Astrocyte (in vitro differentiated cells and primary cell): ENCODE measurements at regions not wholly inside any gene's neighbourhood (a gene's known extent, or its start where the extent isn't known, plus 50 kb on each side); places are given as distances from the start of the nearest gene placed in this dataset.

Source experiments
- DNase-seq: peaks from one replicate; pipeline ENCODE4 v3.0.0-alpha.2; 2010; ENCODE audit warnings: low read depth
- FAIRE-seq: peaks from 2 replicates; lab custom pipeline; 2011; peaks lifted over from hg19 to GRCh38; lab: Jason Lieb, UNC
- H2AFZ ChIP-seq: 2 replicates; pipeline ENCODE4 v1.6.0; 2012; ENCODE audit warnings: low read depth, low read length, inconsistent platforms
- H3K27ac ChIP-seq: 2 replicates; pipeline ENCODE4 v1.5.1; 2011; ENCODE audit warnings: low read depth, low read length, inconsistent platforms
- H3K27me3 ChIP-seq: 2 replicates; pipeline ENCODE4 v1.6.0; 2011; ENCODE audit warnings: low read length, inconsistent platforms; ENCODE audit not compliant: insufficient read depth
- H3K36me3 ChIP-seq: 2 replicates; pipeline ENCODE4 v1.5.1; 2011; ENCODE audit warnings: low read length, inconsistent platforms; ENCODE audit not compliant: insufficient read depth
- H3K4me1 ChIP-seq: 2 replicates; pipeline ENCODE4 v1.5.1; 2011; ENCODE audit warnings: low read length, inconsistent platforms; ENCODE audit not compliant: insufficient read depth
- H3K4me2 ChIP-seq: 2 replicates; pipeline ENCODE4 v1.6.0; 2012; ENCODE audit warnings: low read length, inconsistent platforms
- H3K4me3 ChIP-seq: 2 replicates; pipeline ENCODE4 v1.5.1; 2011; ENCODE audit warnings: low read depth, mild to moderate bottlenecking, low read length, inconsistent platforms; ENCODE audit not compliant: insufficient read depth
- H3K79me2 ChIP-seq: 2 replicates; pipeline ENCODE4 v1.6.0; 2012; ENCODE audit warnings: mild to moderate bottlenecking, low read length, inconsistent platforms; ENCODE audit not compliant: insufficient read depth
- H3K9ac ChIP-seq: 2 replicates; pipeline ENCODE4 v1.6.0; 2012; ENCODE audit warnings: mild to moderate bottlenecking, low read length, inconsistent platforms
- H3K9me3 ChIP-seq: 2 replicates; pipeline ENCODE4 v1.5.1; 2012; ENCODE audit warnings: low read depth, mild to moderate bottlenecking, low read length, inconsistent platforms; ENCODE audit not compliant: insufficient read depth
- H4K20me1 ChIP-seq: 2 replicates; pipeline ENCODE4 v1.6.0; 2012; ENCODE audit warnings: low read length, inconsistent platforms; ENCODE audit not compliant: insufficient read depth
- H3K27ac Mint-ChIP-seq: one replicate; pipeline ENCODE4 v1.8.0; 2021; ENCODE audit warnings: mild to moderate bottlenecking, mixed read lengths; ENCODE audit not compliant: unreplicated experiment
- H3K27me3 Mint-ChIP-seq: one replicate; pipeline ENCODE4 v1.8.0; 2021; ENCODE audit warnings: low read depth, mixed read lengths; ENCODE audit not compliant: unreplicated experiment
- H3K36me3 Mint-ChIP-seq: one replicate; pipeline ENCODE4 v1.8.0; 2021; ENCODE audit warnings: low read depth, mixed read lengths; ENCODE audit not compliant: unreplicated experiment
- H3K4me1 Mint-ChIP-seq: one replicate; pipeline ENCODE4 v1.8.0; 2021; ENCODE audit warnings: low read depth, mixed read lengths; ENCODE audit not compliant: unreplicated experiment
- H3K4me3 Mint-ChIP-seq: one replicate; pipeline ENCODE4 v1.8.0; 2021; ENCODE audit warnings: mild to moderate bottlenecking, moderate library complexity, mixed read lengths; ENCODE audit not compliant: unreplicated experiment
- H3K9me3 Mint-ChIP-seq: one replicate; pipeline ENCODE4 v1.8.0; 2021; ENCODE audit warnings: mild to moderate bottlenecking, mixed read lengths; ENCODE audit not compliant: unreplicated experiment
- EZH2 ChIP-seq: IDR thresholded peaks from 2 replicates; pipeline ENCODE4 v1.6.1; 2012; ENCODE audit warnings: mild to moderate bottlenecking, low read length, inconsistent platforms; ENCODE audit not compliant: insufficient read depth
- TF ChIP-seq, protein P1 (sequence below): IDR thresholded peaks from 2 replicates; pipeline ENCODE4 v1.5.1; 2011; ENCODE audit warnings: low read depth, mild to moderate bottlenecking, inconsistent platforms, low read length, moderate library complexity; ENCODE audit not compliant: insufficient read depth

DNA sequence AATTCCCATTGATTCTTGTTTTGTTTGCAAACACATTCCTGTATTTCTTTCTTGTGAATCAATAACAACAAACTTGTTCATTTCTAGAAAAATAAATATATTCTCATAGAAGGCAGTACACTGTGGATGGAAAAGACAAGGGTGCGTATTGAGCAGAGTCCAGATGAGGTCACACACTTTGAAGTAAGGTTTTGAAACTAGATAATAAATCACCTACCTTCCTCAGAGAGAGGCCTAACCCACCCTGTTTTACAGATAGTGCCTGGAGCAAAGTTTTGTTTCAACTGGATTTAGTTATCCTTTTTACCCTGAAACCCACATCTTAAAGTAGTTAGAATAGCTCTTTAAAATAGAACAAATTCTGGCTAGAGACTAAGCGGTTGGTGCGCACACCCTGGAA is 137.1 kb upstream of the PIEZO2 start:
- no peaks in the 10 kb centered on the region for H3K9me3 Mint-ChIP-seq
- H3K36me3 ChIP-seq: no peaks in the 10 kb centered on the region
- H4K20me1 ChIP-seq: no peaks in the 10 kb centered on the region
- no peaks in the 10 kb centered on the region for H3K4me1 Mint-ChIP-seq
- H3K4me3 ChIP-seq: no peak overlapping the region
- no peak overlapping the region for H3K27ac Mint-ChIP-seq
- H3K4me3 Mint-ChIP-seq: no peak overlapping the region
- peaks cover 5% of the 10 kb centered on the region for H3K27me3 Mint-ChIP-seq
- no peak for TF ChIP-seq EZH2
- TF ChIP-seq, protein P1, sequence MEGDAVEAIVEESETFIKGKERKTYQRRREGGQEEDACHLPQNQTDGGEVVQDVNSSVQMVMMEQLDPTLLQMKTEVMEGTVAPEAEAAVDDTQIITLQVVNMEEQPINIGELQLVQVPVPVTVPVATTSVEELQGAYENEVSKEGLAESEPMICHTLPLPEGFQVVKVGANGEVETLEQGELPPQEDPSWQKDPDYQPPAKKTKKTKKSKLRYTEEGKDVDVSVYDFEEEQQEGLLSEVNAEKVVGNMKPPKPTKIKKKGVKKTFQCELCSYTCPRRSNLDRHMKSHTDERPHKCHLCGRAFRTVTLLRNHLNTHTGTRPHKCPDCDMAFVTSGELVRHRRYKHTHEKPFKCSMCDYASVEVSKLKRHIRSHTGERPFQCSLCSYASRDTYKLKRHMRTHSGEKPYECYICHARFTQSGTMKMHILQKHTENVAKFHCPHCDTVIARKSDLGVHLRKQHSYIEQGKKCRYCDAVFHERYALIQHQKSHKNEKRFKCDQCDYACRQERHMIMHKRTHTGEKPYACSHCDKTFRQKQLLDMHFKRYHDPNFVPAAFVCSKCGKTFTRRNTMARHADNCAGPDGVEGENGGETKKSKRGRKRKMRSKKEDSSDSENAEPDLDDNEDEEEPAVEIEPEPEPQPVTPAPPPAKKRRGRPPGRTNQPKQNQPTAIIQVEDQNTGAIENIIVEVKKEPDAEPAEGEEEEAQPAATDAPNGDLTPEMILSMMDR: no peak
- no peaks in the 10 kb centered on the region for H3K79me2 ChIP-seq
- H3K27me3 ChIP-seq: no peaks in the 10 kb centered on the region
- H2AFZ ChIP-seq: no peak overlapping the region
- no peaks in the 10 kb centered on the region for H3K9me3 ChIP-seq
- H3K36me3 Mint-ChIP-seq: no peaks in the 10 kb centered on the region
- no peak for DNase-seq
- no peaks in the 10 kb centered on the region for H3K4me1 ChIP-seq
- no peak overlapping the region for H3K27ac ChIP-seq
- no peak overlapping the region for H3K4me2 ChIP-seq
- FAIRE-seq: no peak
- H3K9ac ChIP-seq: no peak overlapping the region

DNA sequence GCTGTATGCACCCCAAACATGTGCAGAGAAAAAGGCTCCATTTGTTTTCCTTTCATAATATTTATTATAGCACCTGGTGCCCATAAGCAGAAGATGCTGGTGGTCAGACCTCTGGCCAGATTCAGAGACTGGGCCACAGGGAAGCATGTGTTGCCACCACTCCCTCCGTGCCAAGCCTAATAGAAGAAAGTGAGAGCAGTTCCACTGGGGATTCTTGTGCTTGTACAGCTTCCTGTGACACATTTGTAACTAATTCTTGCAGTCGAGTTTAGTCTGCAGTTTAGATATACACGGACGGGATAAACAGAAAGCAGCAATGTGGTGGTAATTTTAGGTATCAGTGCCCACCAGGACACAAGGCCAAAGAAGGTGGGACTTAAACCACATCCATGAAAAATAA is 135.4 kb upstream of the PIEZO2 start:
- Mint-ChIP-seq H3K36me3 (no peaks in the 10 kb centered on the region), H3K9me3 (peaks cover under 1% of the 10 kb centered on the region), H3K27ac (no peak overlapping the region), H3K27me3 (peaks cover 5% of the 10 kb centered on the region), H3K4me3 (no peak overlapping the region), H3K4me1 (no peaks in the 10 kb centered on the region)
- Histone ChIP-seq H3K9ac (no peak overlapping the region), H3K36me3 (no peaks in the 10 kb centered on the region), H2AFZ (no peak overlapping the region), H3K27me3 (no peaks in the 10 kb centered on the region), H3K4me1 (no peaks in the 10 kb centered on the region), H3K4me3 (no peak overlapping the region), H4K20me1 (no peaks in the 10 kb centered on the region), H3K9me3 (no peaks in the 10 kb centered on the region), H3K4me2 (no peak overlapping the region), H3K79me2 (no peaks in the 10 kb centered on the region), H3K27ac (no peak overlapping the region)
- FAIRE-seq: no peak
- TF ChIP-seq, protein P1: no peak
- no peak for TF ChIP-seq EZH2
- DNase-seq: no peak

DNA sequence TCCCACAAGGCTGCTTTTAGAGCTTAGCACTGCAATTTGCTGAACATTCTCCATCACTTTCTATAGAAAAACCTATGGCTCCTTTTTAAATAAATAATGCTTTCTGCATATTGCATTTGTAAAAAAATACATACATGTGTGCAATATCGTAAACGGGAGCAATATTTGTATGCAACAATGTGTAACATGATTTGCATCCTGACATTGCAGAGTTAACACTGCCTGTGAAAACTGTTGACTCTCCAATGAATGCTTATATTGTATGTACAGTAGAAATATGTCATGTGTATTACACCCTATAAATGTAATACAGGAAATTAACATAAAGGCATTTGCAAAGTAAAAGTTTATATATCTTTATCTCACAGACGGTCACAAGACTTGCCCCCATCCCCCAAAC is 135.0 kb upstream of the PIEZO2 start:
- no peaks in the 10 kb centered on the region for H3K4me1 Mint-ChIP-seq

More for the DNA sequence above, 135.0 kb upstream of the PIEZO2 start:
- Mint-ChIP-seq H3K4me3 (no peak overlapping the region), H3K9me3 (peaks cover 2% of the 10 kb centered on the region), H3K36me3 (no peaks in the 10 kb centered on the region), H3K27ac (no peak overlapping the region), H3K27me3 (peaks cover 4% of the 10 kb centered on the region)
- H3K27me3 ChIP-seq: no peaks in the 10 kb centered on the region
- H3K4me2 ChIP-seq: no peak overlapping the region
- H2AFZ ChIP-seq: no peak overlapping the region
- H3K27ac ChIP-seq: no peak overlapping the region
- no peaks in the 10 kb centered on the region for H3K79me2 ChIP-seq
- no peak for TF ChIP-seq EZH2
- TF ChIP-seq, protein P1: no peak
- no peak overlapping the region for H3K9ac ChIP-seq
- FAIRE-seq (no peak), DNase-seq (no peak)
- H3K36me3 ChIP-seq: no peaks in the 10 kb centered on the region
- H4K20me1 ChIP-seq: no peaks in the 10 kb centered on the region
- H3K4me3 ChIP-seq: no peak overlapping the region
- no peaks in the 10 kb centered on the region for H3K9me3 ChIP-seq
- H3K4me1 ChIP-seq: no peaks in the 10 kb centered on the region
